Peyer's patch (tissue), 4 donors: ENCODE measurements at regions not wholly inside any gene's neighbourhood (a gene's known extent, or its start where the extent isn't known, plus 50 kb on each side); places are given as distances from the start of the nearest gene placed in this dataset.
"Not testable (repeated sequence)": the region's sequence is repeated elsewhere in the genome, so short reads cannot be mapped to it uniquely, and the experiment has no call there.

Experiments
- POLR2A ChIP-seq, 2 donors: fragments of 450-650 bp; IDR thresholded peaks; one replicate each; pipeline ENCODE4 v1.5.1; 2017; ENCODE audit warnings: antibody characterized with exemption in 2 of 2, mild to moderate bottlenecking in 2 of 2, moderate library complexity in 2 of 2
- TF ChIP-seq, protein P1 (sequence below), 6 experiments: fragments of 450-650 bp in 4 of 6; fragments of 200-600 bp in 2 of 6; sonication (generic) in 1 of 6; IDR thresholded peaks; one replicate each; pipeline ENCODE4 v1.5.1; 2017 to 2019; ENCODE audit warnings: antibody characterized with exemption in 6 of 6, mild to moderate bottlenecking in 3 of 6, moderate library complexity in 1 of 6

- TF ChIP-seq POLR2A (IDR thresholded peaks at IDR 0.05) = not testable (repeated sequence)
- TF ChIP-seq, protein P1, sequence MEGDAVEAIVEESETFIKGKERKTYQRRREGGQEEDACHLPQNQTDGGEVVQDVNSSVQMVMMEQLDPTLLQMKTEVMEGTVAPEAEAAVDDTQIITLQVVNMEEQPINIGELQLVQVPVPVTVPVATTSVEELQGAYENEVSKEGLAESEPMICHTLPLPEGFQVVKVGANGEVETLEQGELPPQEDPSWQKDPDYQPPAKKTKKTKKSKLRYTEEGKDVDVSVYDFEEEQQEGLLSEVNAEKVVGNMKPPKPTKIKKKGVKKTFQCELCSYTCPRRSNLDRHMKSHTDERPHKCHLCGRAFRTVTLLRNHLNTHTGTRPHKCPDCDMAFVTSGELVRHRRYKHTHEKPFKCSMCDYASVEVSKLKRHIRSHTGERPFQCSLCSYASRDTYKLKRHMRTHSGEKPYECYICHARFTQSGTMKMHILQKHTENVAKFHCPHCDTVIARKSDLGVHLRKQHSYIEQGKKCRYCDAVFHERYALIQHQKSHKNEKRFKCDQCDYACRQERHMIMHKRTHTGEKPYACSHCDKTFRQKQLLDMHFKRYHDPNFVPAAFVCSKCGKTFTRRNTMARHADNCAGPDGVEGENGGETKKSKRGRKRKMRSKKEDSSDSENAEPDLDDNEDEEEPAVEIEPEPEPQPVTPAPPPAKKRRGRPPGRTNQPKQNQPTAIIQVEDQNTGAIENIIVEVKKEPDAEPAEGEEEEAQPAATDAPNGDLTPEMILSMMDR (IDR thresholded peaks at IDR 0.05) = not testable (repeated sequence)
These were observed 134.2 kb upstream of the TP53TG3C start for GRCh38 chr16:33059654-33060421.
